GM23248 (cell line): ENCODE measurements at regions not wholly inside any gene's neighbourhood (a gene's known extent, or its start where the extent isn't known, plus 50 kb on each side); places are given as distances from the start of the nearest gene placed in this dataset.

ENCODE experiments used
- DNase-seq: peaks from one replicate; pipeline ENCODE4 v3.0.0-alpha.2; 2015
- H2AFZ ChIP-seq: fragments of 200-600 bp; sonication (generic); 2 replicates; pipeline ENCODE4 v1.6.1; 2016; ENCODE audit warnings: antibody characterized with exemption
- H3F3A ChIP-seq: fragments of 200-600 bp; sonication (generic); 2 replicates; pipeline ENCODE4 v1.6.1; 2016; ENCODE audit warnings: mild to moderate bottlenecking, antibody characterized with exemption, mixed run types; ENCODE audit not compliant: insufficient read depth
- H3K27ac ChIP-seq: fragments of 200-600 bp; sonication (generic); 2 replicates; pipeline ENCODE4 v1.5.1; 2016; ENCODE audit warnings: mild to moderate bottlenecking
- H3K27me3 ChIP-seq: fragments of 200-600 bp; sonication (generic); replicated peaks from 2 replicates; pipeline ENCODE4 v1.6.1; 2016; ENCODE audit warnings: mild to moderate bottlenecking; ENCODE audit not compliant: insufficient read depth
- H3K36me3 ChIP-seq: fragments of 200-600 bp; sonication (generic); 2 replicates; pipeline ENCODE4 v1.6.1; 2016; ENCODE audit warnings: low read depth, mild to moderate bottlenecking
- H3K4me1 ChIP-seq: fragments of 200-600 bp; sonication (generic); 2 replicates; pipeline ENCODE4 v1.6.1; 2016; ENCODE audit warnings: mild to moderate bottlenecking; ENCODE audit not compliant: insufficient read depth
- H3K4me2 ChIP-seq: fragments of 200-600 bp; sonication (generic); one replicate; pipeline ENCODE4 v1.6.1; 2016; ENCODE audit warnings: mild to moderate bottlenecking; ENCODE audit not compliant: unreplicated experiment
- H3K4me3 ChIP-seq: fragments of 200-600 bp; sonication (generic); 2 replicates; pipeline ENCODE4 v1.5.1; 2016; ENCODE audit warnings: mild to moderate bottlenecking
- H3K79me2 ChIP-seq: fragments of 200-600 bp; sonication (generic); 2 replicates; pipeline ENCODE4 v1.6.1; 2016; ENCODE audit warnings: mild to moderate bottlenecking; ENCODE audit not compliant: insufficient read depth
- H3K9ac ChIP-seq: fragments of 200-600 bp; sonication (generic); 2 replicates; pipeline ENCODE4 v1.6.1; 2016; ENCODE audit warnings: mild to moderate bottlenecking
- H3K9me2 ChIP-seq: fragments of 200-600 bp; sonication (generic); 2 replicates; pipeline ENCODE4 v1.6.1; 2016; ENCODE audit warnings: mixed run types, mild to moderate bottlenecking, moderate library complexity; ENCODE audit not compliant: insufficient read depth
- H3K9me3 ChIP-seq: fragments of 200-600 bp; sonication (generic); one replicate; pipeline ENCODE4 v1.6.1; 2017; ENCODE audit warnings: low read depth
- H4K20me1 ChIP-seq: fragments of 200-600 bp; sonication (generic); 2 replicates; pipeline ENCODE4 v1.6.0; 2016; ENCODE audit not compliant: insufficient read depth
- EZH2 ChIP-seq: fragments of 200-600 bp; sonication (generic); IDR thresholded peaks from 2 replicates; pipeline ENCODE4 v1.6.1; 2018; ENCODE audit warnings: antibody characterized with exemption, mild to moderate bottlenecking; ENCODE audit not compliant: insufficient read depth, poor library complexity, severe bottlenecking
- EZH2phosphoT487 ChIP-seq: fragments of 200-600 bp; sonication (generic); IDR thresholded peaks from 2 replicates; pipeline ENCODE4 v1.6.1; 2018; ENCODE audit warnings: antibody characterized with exemption, moderate library complexity, mild to moderate bottlenecking, low read depth; ENCODE audit not compliant: insufficient read depth
- WGBS, 2 experiments: methylation state at CpG; one replicate each; pipeline ENCODE4 v1.1.6; 2015 to 2017; ENCODE audit warnings: low lambda C conversion rate in 2 of 2, low coverage in 1 of 2; ENCODE audit errors: missing lambda C conversion rate in 2 of 2; 5-methylcytosine and 5-hydroxymethylcytosine counted together
- in situ Hi-C: fragments of 300-500 bp; cut with MboI; formaldehyde crosslinking; loops from 2 replicates; pipeline ENCODE4 v1.15.0; 2020

GRCh38 chr4:38223306-38223705, 263.1 kb downstream of the PTTG2 start:
- Histone ChIP-seq H3K4me3 (no peak overlapping the region), H2AFZ (no peak overlapping the region), H3K27ac (no peak overlapping the region), H3K9ac (no peak overlapping the region), H3K4me1 (no peaks in the 10 kb centered on the region), H3K79me2 (no peaks in the 10 kb centered on the region), H4K20me1 (no peaks in the 10 kb centered on the region), H3K36me3 (no peaks in the 10 kb centered on the region), H3K27me3 (no peaks in the 10 kb centered on the region), H3F3A (no peaks in the 10 kb centered on the region), H3K9me2 (no peaks in the 10 kb centered on the region), H3K9me3 (no peaks in the 10 kb centered on the region), H3K4me2 (no peak overlapping the region)
- no peak for DNase-seq
- 0% methylated on average over 1 of the region's 1 CpG for WGBS, 2 experiments
- in situ Hi-C loops = no loop called here
- no peak for TF ChIP-seq EZH2
- TF ChIP-seq EZH2phosphoT487 = no peak

- H2AFZ ChIP-seq = no peak overlapping the region
- in situ Hi-C loops = no loop called here
Measured at GRCh38 chr4:38223782-38224236, 263.6 kb downstream of the PTTG2 start.

GRCh38 chr4:38224850-38225249, 264.7 kb downstream of the PTTG2 start:
- Histone ChIP-seq H3K27ac (no peak overlapping the region), H2AFZ (no peak overlapping the region), H3K4me1 (no peaks in the 10 kb centered on the region), H3F3A (no peaks in the 10 kb centered on the region), H3K36me3 (no peaks in the 10 kb centered on the region), H4K20me1 (no peaks in the 10 kb centered on the region), H3K79me2 (no peaks in the 10 kb centered on the region), H3K9me3 (no peaks in the 10 kb centered on the region), H3K27me3 (no peaks in the 10 kb centered on the region), H3K4me2 (no peak overlapping the region), H3K9me2 (no peaks in the 10 kb centered on the region), H3K9ac (no peak overlapping the region), H3K4me3 (no peak overlapping the region)
- no peak for DNase-seq
- TF ChIP-seq EZH2phosphoT487 = no peak
- no peak for TF ChIP-seq EZH2
- 87 to 90% methylated on average over 3 of the region's 3 CpGs for WGBS, 2 experiments
- in situ Hi-C loops = no loop called here

More at GRCh38 chr4:38223782-38224236, 263.6 kb downstream of the PTTG2 start:
- H3K27me3 ChIP-seq = no peaks in the 10 kb centered on the region
- WGBS, 2 experiments = 56 to 62% methylated on average over 9 of the region's 9 CpGs
- H4K20me1 ChIP-seq = no peaks in the 10 kb centered on the region
- no peak for TF ChIP-seq EZH2
- TF ChIP-seq EZH2phosphoT487 = no peak
- no peaks in the 10 kb centered on the region for H3K79me2 ChIP-seq
- H3K4me2 ChIP-seq = no peak overlapping the region
- no peak for DNase-seq
- no peak overlapping the region for H3K4me3 ChIP-seq
- no peaks in the 10 kb centered on the region for H3K9me2 ChIP-seq
- H3F3A ChIP-seq = no peaks in the 10 kb centered on the region
- no peaks in the 10 kb centered on the region for H3K36me3 ChIP-seq
- H3K27ac ChIP-seq = no peak overlapping the region
- H3K9me3 ChIP-seq = no peaks in the 10 kb centered on the region
- no peak overlapping the region for H3K9ac ChIP-seq
- no peaks in the 10 kb centered on the region for H3K4me1 ChIP-seq

- Histone ChIP-seq H3K27ac (no peak overlapping the region), H3K79me2 (no peaks in the 10 kb centered on the region), H4K20me1 (no peaks in the 10 kb centered on the region), H3K4me3 (no peak overlapping the region), H3K27me3 (no peaks in the 10 kb centered on the region), H3K9me3 (no peaks in the 10 kb centered on the region), H3K9me2 (no peaks in the 10 kb centered on the region), H3K4me2 (no peak overlapping the region), H3F3A (no peaks in the 10 kb centered on the region), H3K36me3 (no peaks in the 10 kb centered on the region), H3K9ac (no peak overlapping the region), H3K4me1 (no peaks in the 10 kb centered on the region), H2AFZ (no peak overlapping the region)
- whole genome bisulfite sequencing, 2 experiments = 41 to 45% methylated on average over 2 of the region's 2 CpGs
- in situ Hi-C loops = no loop called here
- DNase-seq = no peak
- TF ChIP-seq EZH2 (no peak), EZH2phosphoT487 (no peak)
Measured at GRCh38 chr4:38226170-38226569, 266.0 kb downstream of the PTTG2 start.
